ENCODE measurements at regions not wholly inside any gene's neighbourhood (a gene's known extent, or its start where the extent isn't known, plus 50 kb on each side); places are given as distances from the start of the nearest gene placed in this dataset.

DNA sequence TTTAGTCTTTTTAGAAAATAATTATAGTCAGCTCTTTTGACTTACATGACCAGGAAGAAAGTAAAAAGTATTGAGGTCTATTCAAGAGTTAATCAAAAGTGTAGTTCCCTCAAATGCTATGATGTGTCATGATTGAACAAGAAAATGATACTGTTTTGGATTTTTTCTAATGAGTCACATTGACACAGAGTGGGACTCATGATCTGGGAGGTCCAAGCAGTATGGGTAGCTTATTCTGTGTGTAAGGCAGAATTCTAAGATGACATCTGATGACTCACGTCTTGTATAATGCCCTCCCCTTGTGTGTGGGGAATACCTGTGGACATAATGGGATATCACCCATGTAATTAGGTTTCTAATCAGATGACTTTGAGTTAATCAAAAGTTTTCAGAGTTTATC lies 178.1 kb upstream of the DDHD1 start:
- no peak for FAIRE-seq

DNA sequence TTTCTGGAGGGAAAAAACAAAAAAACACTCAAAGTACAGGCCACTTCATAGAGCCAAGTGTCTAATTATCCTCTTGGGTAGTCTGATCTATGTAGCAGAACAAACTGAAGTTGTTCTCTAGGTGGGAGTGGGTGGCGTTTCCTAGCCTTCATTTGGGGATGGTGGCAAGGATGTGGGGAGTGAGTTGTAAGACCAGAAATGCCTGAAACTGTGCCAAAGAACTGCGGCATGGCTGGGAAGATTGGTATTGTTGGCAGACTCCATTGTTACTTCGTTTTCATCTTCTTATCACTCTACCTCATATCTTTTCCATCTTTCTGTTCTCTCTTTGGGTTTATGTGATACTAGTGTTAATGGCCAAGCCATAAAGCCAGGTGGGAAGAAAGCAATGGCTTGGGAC lies 177.3 kb upstream of the DDHD1 start:
- FAIRE-seq, result no peak

GRCh38 chr14:53328841-53329240 lies 175.7 kb upstream of the DDHD1 start:
- no peak for FAIRE-seq

GRCh38 chr14:53327716-53328115 lies 174.6 kb upstream of the DDHD1 start:
- FAIRE-seq, result no peak

- FAIRE-seq, result no peak
Measured at GRCh38 chr14:53325176-53325806, 172.2 kb upstream of the DDHD1 start.

- no peak for FAIRE-seq
Measured at GRCh38 chr14:53316504-53316903, 163.4 kb upstream of the DDHD1 start.

DNA sequence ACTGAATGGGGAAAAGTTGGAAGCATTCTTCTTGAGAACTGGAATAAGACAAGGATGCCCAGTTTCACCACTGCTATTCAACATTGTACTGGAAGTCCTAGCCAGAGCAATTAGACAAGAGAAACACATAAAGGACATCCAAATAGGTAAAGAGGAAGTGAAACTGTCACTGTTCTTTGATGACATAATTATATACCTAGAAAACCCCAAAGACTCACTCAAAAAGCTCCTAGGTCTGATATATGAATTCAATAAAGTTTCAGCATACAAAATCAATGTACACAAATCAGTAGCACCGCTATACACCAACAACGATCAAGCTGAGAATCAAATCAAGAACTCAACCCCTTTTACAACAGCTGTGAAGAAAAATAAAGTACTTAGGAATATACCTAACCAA lies 157.3 kb upstream of the DDHD1 start:
- no peak for FAIRE-seq

DNA sequence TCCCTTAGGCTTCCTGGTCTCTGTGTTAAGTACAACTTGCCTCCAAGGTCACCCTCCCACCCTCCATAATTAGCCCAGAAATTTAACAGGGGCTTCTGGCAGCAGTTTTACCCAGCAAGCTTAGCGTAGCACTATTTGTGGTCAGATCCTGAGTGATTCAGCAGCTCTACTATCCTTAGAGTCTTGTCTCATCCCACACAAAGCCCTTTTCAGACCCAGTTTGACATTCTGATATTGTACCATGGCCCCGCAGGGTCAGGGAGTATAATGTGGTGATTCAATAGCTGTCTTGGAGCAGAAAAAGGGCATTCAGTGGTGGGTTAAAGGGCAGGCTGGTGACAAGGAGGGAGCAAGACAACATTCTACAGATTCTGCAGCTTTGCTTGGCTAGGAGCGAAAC lies 153.8 kb upstream of the DDHD1 start:
- FAIRE-seq, result no peak

- peak; percentile 92 for FAIRE-seq
Measured at GRCh38 chr14:53306267-53306721, 153.2 kb upstream of the DDHD1 start.

DNA sequence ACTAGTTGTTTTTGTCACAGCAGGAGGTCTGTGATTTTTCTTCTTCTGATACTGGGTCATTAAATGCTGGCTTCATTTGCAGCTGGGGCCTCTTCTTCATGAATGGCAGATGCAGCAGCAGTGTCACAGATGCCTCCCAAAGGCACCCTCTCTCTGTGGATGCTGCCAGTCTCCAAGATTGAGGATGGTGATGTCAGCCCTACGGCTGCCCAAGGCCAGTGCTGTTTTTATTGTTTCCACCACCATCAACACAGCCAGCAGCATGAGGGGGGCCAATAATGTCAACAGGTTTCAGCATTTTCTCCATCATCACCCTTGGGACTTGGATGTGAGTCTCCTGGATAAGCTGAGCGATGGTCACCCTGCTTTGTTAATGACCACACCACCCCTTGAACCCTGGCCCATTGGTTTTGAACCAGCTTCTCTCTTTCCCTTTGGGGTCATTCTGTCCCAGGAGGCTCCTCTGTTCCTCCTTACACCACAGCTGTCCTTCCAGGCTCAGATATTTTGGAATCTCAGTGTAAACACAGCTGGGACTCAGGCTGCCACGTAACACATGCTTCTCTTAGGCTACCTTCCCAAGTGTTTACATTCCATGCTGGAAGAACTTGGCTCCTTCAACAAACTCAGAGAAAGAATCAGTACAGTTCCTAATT lies 151.7 kb upstream of the DDHD1 start:
- FAIRE-seq, result no peak

- peak; percentile 92 for FAIRE-seq
Measured at GRCh38 chr14:53295985-53296582, 143.0 kb upstream of the DDHD1 start.

DNA sequence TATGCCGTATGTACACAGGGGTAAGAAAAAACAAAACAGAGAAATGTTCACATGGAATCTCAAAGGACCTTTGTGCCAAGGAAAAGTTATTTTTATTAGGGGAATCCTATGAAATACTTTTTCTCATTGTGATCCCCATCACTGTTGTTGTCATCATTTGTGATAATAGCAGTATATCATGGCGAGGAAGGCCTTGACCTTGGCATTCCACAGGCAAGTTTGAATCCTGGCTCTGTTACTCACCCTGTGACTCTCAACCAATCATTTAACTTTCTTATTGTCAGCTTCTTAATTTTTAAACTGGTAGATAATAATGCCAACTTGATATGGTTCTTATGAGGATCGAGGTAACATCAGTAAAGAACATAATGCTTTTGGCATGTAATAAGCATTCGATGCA lies 142.2 kb upstream of the DDHD1 start:
- no peak for FAIRE-seq

DNA sequence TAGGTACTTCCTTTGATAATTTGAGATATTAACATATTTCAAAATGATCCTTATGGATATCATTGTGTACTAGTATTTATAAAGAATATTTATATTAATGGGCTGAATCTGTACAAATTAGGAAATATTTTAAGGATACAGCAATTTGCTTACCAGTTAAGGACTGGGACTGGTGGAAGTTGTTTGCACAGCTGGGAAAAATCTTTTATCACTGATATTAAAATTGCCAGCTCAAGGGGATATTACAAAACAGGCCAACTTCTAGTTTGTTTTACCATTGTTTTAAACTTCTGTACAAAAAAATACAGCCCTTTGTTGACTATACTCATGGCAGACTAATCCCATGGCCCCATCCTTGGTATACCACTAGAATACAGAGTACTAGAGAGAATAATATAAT lies 133.2 kb upstream of the DDHD1 start:
- no peak for FAIRE-seq

- FAIRE-seq, result no peak
Measured at GRCh38 chr14:53285821-53286220, 132.7 kb upstream of the DDHD1 start.

GRCh38 chr14:53285064-53285463 lies 131.9 kb upstream of the DDHD1 start:
- no peak for FAIRE-seq

DNA sequence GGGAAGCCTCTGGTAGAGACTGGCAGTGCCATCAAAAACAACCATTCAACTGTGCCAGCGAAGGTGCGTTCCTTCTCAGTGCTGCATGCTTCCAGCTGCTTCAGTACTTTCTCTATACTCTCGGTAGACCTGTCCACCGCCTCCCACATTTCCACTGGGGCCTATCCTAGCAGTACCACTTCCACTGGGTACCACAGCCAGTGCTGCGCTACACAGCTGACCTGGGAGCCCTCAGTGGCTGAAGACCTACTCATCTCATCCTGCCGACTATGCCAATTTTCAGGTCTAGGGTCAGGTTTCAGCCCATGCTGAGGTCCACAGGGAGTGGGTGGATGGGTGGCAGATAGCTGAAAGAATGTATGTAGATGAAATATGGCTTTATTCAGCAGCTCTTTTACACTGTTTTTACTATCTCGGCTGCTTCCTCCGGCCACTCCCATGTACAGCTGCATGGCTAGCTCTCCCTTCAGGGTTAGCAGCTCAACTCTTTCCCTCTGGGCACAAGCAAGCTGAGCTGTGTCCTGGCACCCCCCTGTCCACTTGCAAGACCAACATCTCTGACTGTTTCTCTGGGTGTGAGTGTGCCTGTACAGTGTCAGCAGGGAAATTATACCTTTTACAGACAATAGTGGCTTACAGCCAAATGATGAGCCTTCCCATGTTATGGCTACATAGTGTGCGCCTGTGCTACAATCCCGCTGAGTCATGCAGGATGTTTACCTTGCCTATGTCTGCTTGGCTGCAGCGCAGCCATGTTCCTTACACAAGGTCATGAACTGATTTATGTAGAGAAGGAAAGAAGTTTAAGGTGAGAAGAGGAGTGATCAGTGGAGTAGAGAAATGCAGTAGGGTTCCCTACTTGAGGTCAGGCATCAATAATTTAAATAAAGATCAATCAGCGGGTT lies 125.7 kb upstream of the DDHD1 start:
- no peak for FAIRE-seq

GRCh38 chr14:53273671-53274072 lies 120.5 kb upstream of the DDHD1 start:
- FAIRE-seq, result no peak

- FAIRE-seq, result no peak
Measured at GRCh38 chr14:53265025-53265424, 111.9 kb upstream of the DDHD1 start.

DNA sequence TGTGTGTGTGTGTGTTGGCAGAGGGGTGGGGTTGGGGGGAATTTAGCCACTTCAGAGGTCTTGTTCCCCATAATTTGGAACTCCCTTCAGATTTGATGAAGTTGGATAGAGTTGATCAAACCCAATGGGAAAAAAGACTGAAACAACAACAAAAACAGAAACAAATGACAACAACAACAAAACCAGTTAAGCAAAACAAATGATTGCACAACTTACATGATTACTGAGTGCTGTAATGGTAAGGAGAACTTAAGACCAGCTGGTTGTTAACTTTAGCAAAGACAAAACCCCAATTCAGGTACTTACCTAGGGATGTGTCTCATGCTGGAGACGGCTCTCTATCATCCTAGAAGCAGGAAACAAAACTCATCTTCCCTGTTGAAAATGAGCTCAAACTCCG lies 107.8 kb upstream of the DDHD1 start:
- no peak for FAIRE-seq

DNA sequence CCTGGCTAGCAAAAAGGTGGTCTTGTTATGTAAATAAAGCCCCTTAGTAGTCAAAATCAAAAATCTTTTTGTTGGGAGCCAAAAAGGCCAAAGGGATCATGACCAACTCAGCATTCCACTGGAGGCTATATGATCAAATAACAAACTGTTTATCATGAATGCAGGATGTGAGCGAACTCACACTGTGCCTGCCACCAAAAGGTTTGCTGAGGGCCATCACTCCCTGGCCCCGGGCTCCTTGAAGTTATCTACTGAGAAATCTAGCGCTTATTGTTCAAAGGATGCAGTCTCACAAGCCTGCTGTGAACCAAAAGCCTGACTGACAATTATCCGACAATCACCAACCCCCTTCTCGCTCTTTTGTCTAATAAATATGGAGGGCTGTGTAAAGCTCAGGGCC lies 107.2 kb upstream of the DDHD1 start:
- no peak for FAIRE-seq

GRCh38 chr14:53252141-53252540 lies 99.0 kb upstream of the DDHD1 start:
- FAIRE-seq, result no peak

DNA sequence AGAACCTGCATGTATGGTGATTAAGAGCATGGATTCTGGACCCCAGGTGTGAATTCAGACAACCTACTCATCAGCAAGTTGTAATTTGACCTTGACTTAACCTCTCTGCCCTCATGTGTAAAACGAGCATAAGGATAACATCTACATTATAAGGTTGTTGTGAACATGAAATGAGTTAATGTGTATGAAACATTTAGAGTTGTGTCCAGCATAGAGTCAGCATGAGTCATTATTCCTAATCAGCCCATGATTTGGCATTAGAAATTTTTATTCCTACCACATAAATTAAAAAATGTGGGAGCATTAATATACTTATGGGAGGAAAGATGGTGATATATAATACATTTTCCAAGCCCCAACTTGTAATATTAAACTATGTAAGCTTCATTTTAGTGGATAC lies 95.9 kb upstream of the DDHD1 start:
- no peak for FAIRE-seq

- no peak for FAIRE-seq
Measured at GRCh38 chr14:53247596-53248370, 94.7 kb upstream of the DDHD1 start.

Data from G401.6 (cell line).